GM21723 (cell line): ENCODE measurements at regions not wholly inside any gene's neighbourhood (a gene's known extent, or its start where the extent isn't known, plus 50 kb on each side); places are given as distances from the start of the nearest gene placed in this dataset.

Source experiments
- ATAC-seq: cut with Tn5 transposase; IDR thresholded peaks from one replicate; pipeline ENCODE4 v1.9.1; 2021; ENCODE audit warnings: mild to moderate bottlenecking, moderate library complexity; ENCODE audit not compliant: unreplicated experiment

GRCh38 chr5:53825016-53825415, 264.6 kb downstream of the NDUFS4 start:
- ATAC-seq: no peak

GRCh38 chr5:53825926-53826325, 265.5 kb downstream of the NDUFS4 start:
- ATAC-seq: no peak

DNA sequence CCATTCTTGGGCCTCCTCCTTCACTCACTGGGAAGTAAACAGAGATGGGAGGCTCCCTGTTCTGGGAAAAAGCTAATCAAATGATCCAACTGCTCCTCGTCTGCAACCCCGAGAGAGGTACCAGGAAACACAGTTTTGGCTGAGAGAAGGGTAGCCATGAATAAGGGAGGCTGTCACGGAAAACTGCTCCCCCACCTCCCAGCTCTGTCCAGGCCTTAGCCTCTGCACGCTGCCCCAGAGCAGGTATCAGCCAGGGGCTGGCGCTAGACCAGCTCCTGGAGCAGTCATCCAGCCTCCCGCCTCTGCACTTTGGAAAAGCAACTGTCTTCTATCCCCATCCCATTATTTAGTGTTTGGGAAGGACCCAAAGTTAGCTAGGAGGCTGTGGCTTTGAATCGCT, 266.1 kb downstream of the NDUFS4 start:
- no peak for ATAC-seq

DNA sequence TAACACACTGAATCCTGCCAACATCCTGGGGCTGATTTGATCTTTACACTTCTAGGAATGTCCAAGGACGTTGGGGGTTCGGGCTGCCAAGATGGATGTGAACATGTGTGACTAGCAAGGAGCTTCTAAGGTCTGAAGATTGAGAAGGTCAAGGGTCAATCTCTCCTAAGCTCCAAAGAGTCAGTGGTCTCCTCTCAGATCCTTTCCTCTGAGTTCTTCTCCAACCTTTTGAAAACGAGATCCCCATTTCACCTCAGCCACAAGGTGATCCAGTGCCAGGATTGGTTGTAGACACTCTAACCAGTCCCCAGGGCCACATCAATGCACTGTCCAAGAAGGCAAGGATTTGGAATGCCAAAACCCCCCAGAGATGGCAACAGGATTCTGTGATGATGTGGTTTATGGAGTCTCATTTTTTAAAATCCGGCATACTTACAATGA, 266.8 kb downstream of the NDUFS4 start:
- no peak for ATAC-seq

DNA sequence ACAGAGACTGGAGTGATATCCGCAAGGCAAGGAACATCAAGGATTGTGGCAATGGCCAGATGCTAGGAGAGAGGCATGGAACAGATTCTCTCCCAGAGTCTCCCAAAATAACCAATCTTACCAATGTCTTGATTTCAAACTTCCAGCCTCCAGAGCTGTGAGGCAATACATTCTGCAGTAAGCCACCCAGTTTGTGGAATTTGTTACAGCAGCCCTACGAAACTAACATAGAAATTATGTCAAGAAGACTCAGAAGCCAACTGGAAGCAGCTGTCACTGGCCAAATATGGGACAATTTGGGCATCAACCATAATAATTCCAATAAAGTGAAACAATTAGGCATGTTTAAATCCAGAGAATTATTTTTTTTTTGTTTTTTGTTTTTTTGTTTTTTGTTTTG, 271.1 kb downstream of the NDUFS4 start:
- no peak for ATAC-seq
